HG03565 (cell line): ENCODE measurements at regions not wholly inside any gene's neighbourhood (a gene's known extent, or its start where the extent isn't known, plus 50 kb on each side); places are given as distances from the start of the nearest gene placed in this dataset.

ENCODE experiments used
- ATAC-seq: cut with Tn5 transposase; IDR thresholded peaks from one replicate; pipeline ENCODE4 v1.9.1; 2021; ENCODE audit warnings: mild to moderate bottlenecking, moderate library complexity; ENCODE audit not compliant: unreplicated experiment

- ATAC-seq: no peak
Observed at GRCh38 chr18:41553716-41554115, 401.3 kb upstream of the PIK3C3 start.

- no peak for ATAC-seq
Observed at GRCh38 chr18:41548521-41549260, 406.3 kb upstream of the PIK3C3 start.

GRCh38 chr18:41545091-41545888, 409.7 kb upstream of the PIK3C3 start:
- ATAC-seq: no peak

GRCh38 chr18:41543815-41544214, 411.2 kb upstream of the PIK3C3 start:
- no peak for ATAC-seq

GRCh38 chr18:41540237-41540871, 414.7 kb upstream of the PIK3C3 start:
- ATAC-seq: no peak

GRCh38 chr18:41538751-41539150, 416.3 kb upstream of the PIK3C3 start:
- ATAC-seq: no peak

- no peak for ATAC-seq
Observed at GRCh38 chr18:41537666-41538065, 417.4 kb upstream of the PIK3C3 start.

GRCh38 chr18:41532344-41533086, 422.5 kb upstream of the PIK3C3 start:
- no peak for ATAC-seq

- no peak for ATAC-seq
Observed at GRCh38 chr18:41530970-41531369, 424.1 kb upstream of the PIK3C3 start.

GRCh38 chr18:41529093-41529492, 425.9 kb upstream of the PIK3C3 start:
- no peak for ATAC-seq

GRCh38 chr18:41526054-41526453, 429.0 kb upstream of the PIK3C3 start:
- no peak for ATAC-seq

GRCh38 chr18:41524674-41525470, 430.2 kb upstream of the PIK3C3 start:
- no peak for ATAC-seq

- no peak for ATAC-seq
Observed at GRCh38 chr18:41517142-41517541, 437.9 kb upstream of the PIK3C3 start.

- no peak for ATAC-seq
Observed at GRCh38 chr18:41513438-41513837, 441.6 kb upstream of the PIK3C3 start.

- ATAC-seq: no peak
Observed at GRCh38 chr18:41504316-41504715, 450.7 kb upstream of the PIK3C3 start.

GRCh38 chr18:41501848-41502247, 453.2 kb upstream of the PIK3C3 start:
- ATAC-seq: no peak

GRCh38 chr18:41499345-41499744, 455.7 kb upstream of the PIK3C3 start:
- no peak for ATAC-seq

- no peak for ATAC-seq
Observed at GRCh38 chr18:41490861-41491260, 464.2 kb upstream of the PIK3C3 start.

- no peak for ATAC-seq
Observed at GRCh38 chr18:41486575-41486974, 468.5 kb upstream of the PIK3C3 start.

GRCh38 chr18:41484069-41484468, 471.0 kb upstream of the PIK3C3 start:
- ATAC-seq: no peak
